ENCODE measurements at regions not wholly inside any gene's neighbourhood (a gene's known extent, or its start where the extent isn't known, plus 50 kb on each side); places are given as distances from the start of the nearest gene placed in this dataset.
"Not testable (repeated sequence)": the region's sequence is repeated elsewhere in the genome, so short reads cannot be mapped to it uniquely, and the experiment has no call there.

GRCh38 chr15:77876107-77876820, 201.2 kb downstream of the TBC1D2B start:
- H3K4me1 ChIP-seq (ENCODE audit: control insufficient read depth, insufficient read depth, low read length, poor library complexity, severe bottlenecking); H3K36me3 ChIP-seq (ENCODE audit: control insufficient read depth, insufficient read depth, low read length); H3K27me3 ChIP-seq (replicated peaks; ENCODE audit: control insufficient read depth, insufficient read depth, low read length, poor library complexity, severe bottlenecking); H3K9me3 ChIP-seq (ENCODE audit: control insufficient read depth, low read length); DNase-seq; H3K4me3 ChIP-seq (ENCODE audit: insufficient read depth, low read depth, low read length, poor library complexity, severe bottlenecking); H3K27ac ChIP-seq (ENCODE audit: insufficient read depth, low read length, poor library complexity, severe bottlenecking): not testable (repeated sequence)

DNA sequence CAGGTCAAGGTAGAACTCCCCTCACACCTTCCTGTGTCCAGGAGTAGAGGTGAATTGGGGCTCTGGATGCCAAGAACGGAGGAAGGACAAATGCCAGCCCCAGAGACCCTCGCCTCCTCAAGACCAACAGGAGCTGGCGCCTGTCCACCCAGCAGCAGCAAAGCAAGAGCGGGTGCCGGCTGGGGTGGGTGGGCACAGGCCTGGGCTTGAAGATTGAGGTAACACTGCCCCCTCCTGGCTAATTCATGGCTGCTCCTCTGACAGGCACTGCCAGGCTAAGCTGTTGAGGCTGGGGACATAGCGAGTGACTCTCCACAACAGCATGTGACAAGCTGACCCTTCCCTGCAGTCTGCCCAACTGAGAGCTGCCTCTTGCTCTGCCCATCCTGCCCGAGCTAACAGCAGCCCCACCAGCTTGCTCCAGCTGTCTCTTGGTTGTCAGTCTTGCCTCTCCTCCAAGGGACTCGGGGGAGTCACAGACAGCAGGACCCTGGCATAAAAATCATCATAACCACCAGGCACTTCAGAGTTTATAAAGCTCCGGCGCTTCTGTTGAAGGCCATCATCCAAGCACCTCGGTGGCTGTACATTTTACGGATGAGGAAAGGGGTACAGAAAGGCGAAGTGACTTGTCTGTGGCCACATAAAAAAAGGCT, 202.3 kb downstream of the TBC1D2B start:
- not testable (repeated sequence) for H3K36me3 ChIP-seq (ENCODE audit: control insufficient read depth, insufficient read depth, low read length); H3K4me1 ChIP-seq (ENCODE audit: control insufficient read depth, insufficient read depth, low read length, poor library complexity, severe bottlenecking); DNase-seq; H3K9me3 ChIP-seq (ENCODE audit: control insufficient read depth, low read length); H3K27ac ChIP-seq (ENCODE audit: insufficient read depth, low read length, poor library complexity, severe bottlenecking); H3K4me3 ChIP-seq (ENCODE audit: insufficient read depth, low read depth, low read length, poor library complexity, severe bottlenecking); H3K27me3 ChIP-seq (replicated peaks; ENCODE audit: control insufficient read depth, insufficient read depth, low read length, poor library complexity, severe bottlenecking)

GRCh38 chr15:77874063-77874462, 203.4 kb downstream of the TBC1D2B start:
- Histone ChIP-seq H3K4me3 (ENCODE audit: insufficient read depth, low read depth, low read length, poor library complexity, severe bottlenecking) (no peak overlapping the region), H3K4me1 (ENCODE audit: control insufficient read depth, insufficient read depth, low read length, poor library complexity, severe bottlenecking) (no peaks in the 10 kb centered on the region), H3K27ac (ENCODE audit: insufficient read depth, low read length, poor library complexity, severe bottlenecking) (no peak overlapping the region), H3K9me3 (ENCODE audit: control insufficient read depth, low read length) (no peaks in the 10 kb centered on the region), H3K36me3 (ENCODE audit: control insufficient read depth, insufficient read depth, low read length) (no peaks in the 10 kb centered on the region), H3K27me3 (replicated peaks; ENCODE audit: control insufficient read depth, insufficient read depth, low read length, poor library complexity, severe bottlenecking) (no peaks in the 10 kb centered on the region)
- no peak for DNase-seq

GRCh38 chr15:77872521-77873425, 204.7 kb downstream of the TBC1D2B start:
- not testable (repeated sequence) for H3K27me3 ChIP-seq (replicated peaks; ENCODE audit: control insufficient read depth, insufficient read depth, low read length, poor library complexity, severe bottlenecking); H3K4me1 ChIP-seq (ENCODE audit: control insufficient read depth, insufficient read depth, low read length, poor library complexity, severe bottlenecking); H3K36me3 ChIP-seq (ENCODE audit: control insufficient read depth, insufficient read depth, low read length); H3K27ac ChIP-seq (ENCODE audit: insufficient read depth, low read length, poor library complexity, severe bottlenecking); DNase-seq; H3K9me3 ChIP-seq (ENCODE audit: control insufficient read depth, low read length); H3K4me3 ChIP-seq (ENCODE audit: insufficient read depth, low read depth, low read length, poor library complexity, severe bottlenecking)

- H3K27me3 ChIP-seq (replicated peaks; ENCODE audit: control insufficient read depth, insufficient read depth, low read length, poor library complexity, severe bottlenecking) = no peaks in the 10 kb centered on the region
- no peak for DNase-seq
- H3K27ac ChIP-seq (ENCODE audit: insufficient read depth, low read length, poor library complexity, severe bottlenecking) = no peak overlapping the region
- no peak overlapping the region for H3K4me3 ChIP-seq (ENCODE audit: insufficient read depth, low read depth, low read length, poor library complexity, severe bottlenecking)
- H3K9me3 ChIP-seq (ENCODE audit: control insufficient read depth, low read length) = no peaks in the 10 kb centered on the region
- no peaks in the 10 kb centered on the region for H3K4me1 ChIP-seq (ENCODE audit: control insufficient read depth, insufficient read depth, low read length, poor library complexity, severe bottlenecking)
- H3K36me3 ChIP-seq (ENCODE audit: control insufficient read depth, insufficient read depth, low read length) = no peaks in the 10 kb centered on the region
Observed at GRCh38 chr15:77871852-77872371, 205.6 kb downstream of the TBC1D2B start.

- H3K4me1 ChIP-seq (ENCODE audit: control insufficient read depth, insufficient read depth, low read length, poor library complexity, severe bottlenecking) = no peaks in the 10 kb centered on the region
- no peak overlapping the region for H3K4me3 ChIP-seq (ENCODE audit: insufficient read depth, low read depth, low read length, poor library complexity, severe bottlenecking)
- no peaks in the 10 kb centered on the region for H3K9me3 ChIP-seq (ENCODE audit: control insufficient read depth, low read length)
- DNase-seq = peak in 1 of 3 donors; percentile 2
- no peaks in the 10 kb centered on the region for H3K36me3 ChIP-seq (ENCODE audit: control insufficient read depth, insufficient read depth, low read length)
- H3K27ac ChIP-seq (ENCODE audit: insufficient read depth, low read length, poor library complexity, severe bottlenecking) = no peak overlapping the region
- H3K27me3 ChIP-seq (replicated peaks; ENCODE audit: control insufficient read depth, insufficient read depth, low read length, poor library complexity, severe bottlenecking) = no peaks in the 10 kb centered on the region
Observed at GRCh38 chr15:77870195-77871065, 207.1 kb downstream of the TBC1D2B start.

- no peak for DNase-seq
- Histone ChIP-seq H3K27me3 (replicated peaks; ENCODE audit: control insufficient read depth, insufficient read depth, low read length, poor library complexity, severe bottlenecking) (no peaks in the 10 kb centered on the region), H3K4me3 (ENCODE audit: insufficient read depth, low read depth, low read length, poor library complexity, severe bottlenecking) (no peak overlapping the region), H3K27ac (ENCODE audit: insufficient read depth, low read length, poor library complexity, severe bottlenecking) (no peak overlapping the region), H3K4me1 (ENCODE audit: control insufficient read depth, insufficient read depth, low read length, poor library complexity, severe bottlenecking) (no peaks in the 10 kb centered on the region), H3K36me3 (ENCODE audit: control insufficient read depth, insufficient read depth, low read length) (no peaks in the 10 kb centered on the region), H3K9me3 (ENCODE audit: control insufficient read depth, low read length) (no peaks in the 10 kb centered on the region)
Observed at GRCh38 chr15:77869021-77869895, 208.3 kb downstream of the TBC1D2B start.

- H3K4me1 ChIP-seq (ENCODE audit: control insufficient read depth, insufficient read depth, low read length, poor library complexity, severe bottlenecking); H3K36me3 ChIP-seq (ENCODE audit: control insufficient read depth, insufficient read depth, low read length); DNase-seq; H3K27ac ChIP-seq (ENCODE audit: insufficient read depth, low read length, poor library complexity, severe bottlenecking); H3K9me3 ChIP-seq (ENCODE audit: control insufficient read depth, low read length); H3K4me3 ChIP-seq (ENCODE audit: insufficient read depth, low read depth, low read length, poor library complexity, severe bottlenecking); H3K27me3 ChIP-seq (replicated peaks; ENCODE audit: control insufficient read depth, insufficient read depth, low read length, poor library complexity, severe bottlenecking): not testable (repeated sequence)
Observed at GRCh38 chr15:77868048-77868629, 209.4 kb downstream of the TBC1D2B start.
